ENCODE measurements at regions not wholly inside any gene's neighbourhood (a gene's known extent, or its start where the extent isn't known, plus 50 kb on each side); places are given as distances from the start of the nearest gene placed in this dataset.

DNA sequence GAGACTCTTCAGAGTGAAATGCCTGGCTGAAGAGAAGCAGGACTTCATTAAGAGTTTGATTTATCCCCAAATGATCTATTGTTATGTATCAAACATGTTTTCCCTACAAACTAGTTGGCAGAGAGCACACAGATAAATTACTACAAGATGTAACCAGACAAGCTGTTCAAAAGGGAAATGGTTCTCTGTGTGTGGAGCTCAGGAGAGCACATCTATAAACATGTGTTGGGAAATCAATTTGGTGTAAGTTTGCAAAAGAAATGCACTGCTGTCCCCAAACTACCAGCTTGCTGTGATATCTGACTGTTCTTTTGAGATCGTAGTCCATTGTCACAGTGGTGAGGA, 159.2 kb downstream of the PAH start:
- ChIA-PET CTCF (interaction anchor here (1.3 kb wide), 1 partner anchor 17 kb away, joined by 3 read pairs; no protein-coding TSS in a partner anchor), POLR2A (ENCODE audit: unreplicated experiment) (no interaction called here)
- H2AK5ac ChIP-seq (ENCODE audit: low read depth, low read length): no peak overlapping the region
- H3K23ac ChIP-seq (ENCODE audit: low read depth, low read length): no peak overlapping the region
- ATAC-seq (ENCODE audit: low read depth) (no peak), DNase-seq (no peak)
- no peak overlapping the region for H2AFZ ChIP-seq (replicated peaks; ENCODE audit: low read length, poor library complexity)
- no CpG with 5 or more reads among the region's 1 CpG for WGBS, 2 experiments (ENCODE audit: extremely low coverage in 2 of 2, insufficient read length in 1 of 2)
- no peak overlapping the region for H3K18ac ChIP-seq (ENCODE audit: low read depth, low read length)
- in situ Hi-C loops (cut with MboI; ENCODE audit: low sequenced_read_pairs): no loop called here
- no peak overlapping the region for H3K56ac ChIP-seq (ENCODE audit: extremely low read depth, insufficient read depth, low read length)
- H3K4me2 ChIP-seq (ENCODE audit: low read depth, low read length): no peak overlapping the region
- no peaks in the 10 kb centered on the region for H4K20me1 ChIP-seq (ENCODE audit: insufficient read depth, low read length)
- H3K4me1 ChIP-seq (ENCODE audit: control insufficient read depth, insufficient read depth, low read length): no peaks in the 10 kb centered on the region
- dilution Hi-C loops (cut with HindIII; ENCODE audit: low sequenced_read_pairs, unreplicated experiment): no loop called here
- no peak overlapping the region for H2BK15ac ChIP-seq (ENCODE audit: low read depth, low read length)
- H3K79me1 ChIP-seq (ENCODE audit: low read depth in 1 of 2, low read length in 2 of 2): no peaks in the 10 kb centered on the region
- H3K4ac ChIP-seq (ENCODE audit: low read depth, low read length): no peak overlapping the region
- H4K5ac ChIP-seq (ENCODE audit: low read depth, low read length): no peak overlapping the region
- TF ChIP-seq CEBPB (IDR thresholded peaks at IDR 0.05; ENCODE audit: low read depth, low read length): no peak
- TF ChIP-seq POLR2A (IDR thresholded peaks at IDR 0.05; ENCODE audit: low read depth, low read length): no peak
- no peak for TF ChIP-seq MAFK (IDR thresholded peaks at IDR 0.05; ENCODE audit: low read depth, low read length)
- TF ChIP-seq, protein P1, sequence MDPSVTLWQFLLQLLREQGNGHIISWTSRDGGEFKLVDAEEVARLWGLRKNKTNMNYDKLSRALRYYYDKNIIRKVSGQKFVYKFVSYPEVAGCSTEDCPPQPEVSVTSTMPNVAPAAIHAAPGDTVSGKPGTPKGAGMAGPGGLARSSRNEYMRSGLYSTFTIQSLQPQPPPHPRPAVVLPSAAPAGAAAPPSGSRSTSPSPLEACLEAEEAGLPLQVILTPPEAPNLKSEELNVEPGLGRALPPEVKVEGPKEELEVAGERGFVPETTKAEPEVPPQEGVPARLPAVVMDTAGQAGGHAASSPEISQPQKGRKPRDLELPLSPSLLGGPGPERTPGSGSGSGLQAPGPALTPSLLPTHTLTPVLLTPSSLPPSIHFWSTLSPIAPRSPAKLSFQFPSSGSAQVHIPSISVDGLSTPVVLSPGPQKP (IDR thresholded peaks at IDR 0.05; ENCODE audit: borderline replicate concordance, low read depth, low read length): no peak
- TF ChIP-seq BHLHE40 (IDR thresholded peaks at IDR 0.05; ENCODE audit: low read depth, low read length): no peak
- TF ChIP-seq MAZ (IDR thresholded peaks at IDR 0.05; ENCODE audit: borderline replicate concordance, low read depth, low read length): no peak
- no peak for TF ChIP-seq RFX5 (IDR thresholded peaks at IDR 0.05; ENCODE audit: low read depth, low read length)
- TF ChIP-seq, protein P2, sequence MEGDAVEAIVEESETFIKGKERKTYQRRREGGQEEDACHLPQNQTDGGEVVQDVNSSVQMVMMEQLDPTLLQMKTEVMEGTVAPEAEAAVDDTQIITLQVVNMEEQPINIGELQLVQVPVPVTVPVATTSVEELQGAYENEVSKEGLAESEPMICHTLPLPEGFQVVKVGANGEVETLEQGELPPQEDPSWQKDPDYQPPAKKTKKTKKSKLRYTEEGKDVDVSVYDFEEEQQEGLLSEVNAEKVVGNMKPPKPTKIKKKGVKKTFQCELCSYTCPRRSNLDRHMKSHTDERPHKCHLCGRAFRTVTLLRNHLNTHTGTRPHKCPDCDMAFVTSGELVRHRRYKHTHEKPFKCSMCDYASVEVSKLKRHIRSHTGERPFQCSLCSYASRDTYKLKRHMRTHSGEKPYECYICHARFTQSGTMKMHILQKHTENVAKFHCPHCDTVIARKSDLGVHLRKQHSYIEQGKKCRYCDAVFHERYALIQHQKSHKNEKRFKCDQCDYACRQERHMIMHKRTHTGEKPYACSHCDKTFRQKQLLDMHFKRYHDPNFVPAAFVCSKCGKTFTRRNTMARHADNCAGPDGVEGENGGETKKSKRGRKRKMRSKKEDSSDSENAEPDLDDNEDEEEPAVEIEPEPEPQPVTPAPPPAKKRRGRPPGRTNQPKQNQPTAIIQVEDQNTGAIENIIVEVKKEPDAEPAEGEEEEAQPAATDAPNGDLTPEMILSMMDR (conservative IDR thresholded peaks at IDR 0.05; ENCODE audit: low read depth, low read length): no peak
- TF ChIP-seq NFE2L2 (IDR thresholded peaks at IDR 0.05; ENCODE audit: low read depth, low read length): no peak
- no peak for TF ChIP-seq MXI1 (IDR thresholded peaks at IDR 0.05; ENCODE audit: borderline replicate concordance, low read depth, low read length)
- TF ChIP-seq, protein P3, sequence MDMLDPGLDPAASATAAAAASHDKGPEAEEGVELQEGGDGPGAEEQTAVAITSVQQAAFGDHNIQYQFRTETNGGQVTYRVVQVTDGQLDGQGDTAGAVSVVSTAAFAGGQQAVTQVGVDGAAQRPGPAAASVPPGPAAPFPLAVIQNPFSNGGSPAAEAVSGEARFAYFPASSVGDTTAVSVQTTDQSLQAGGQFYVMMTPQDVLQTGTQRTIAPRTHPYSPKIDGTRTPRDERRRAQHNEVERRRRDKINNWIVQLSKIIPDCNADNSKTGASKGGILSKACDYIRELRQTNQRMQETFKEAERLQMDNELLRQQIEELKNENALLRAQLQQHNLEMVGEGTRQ (IDR thresholded peaks at IDR 0.05; ENCODE audit: low read depth, low read length): no peak
- H3K9ac ChIP-seq (ENCODE audit: low read depth, low read length): no peak overlapping the region
- no peaks in the 10 kb centered on the region for H3K36me3 ChIP-seq (ENCODE audit: control insufficient read depth, insufficient read depth, low read length)
- no peak overlapping the region for H2BK120ac ChIP-seq (ENCODE audit: low read depth, low read length)
- no peaks in the 10 kb centered on the region for H3K9me1 ChIP-seq (ENCODE audit: insufficient read depth, low read length)
- no TSS peak for BruUV-seq (replicated peaks)
- no peak overlapping the region for H3K14ac ChIP-seq (replicated peaks; ENCODE audit: low read depth, low read length)
- H3K27ac ChIP-seq (ENCODE audit: insufficient read depth, low read length): no peak overlapping the region
- no peak overlapping the region for H2BK5ac ChIP-seq (ENCODE audit: low read depth, low read length, poor library complexity, severe bottlenecking)
- no peak overlapping the region for H2AK9ac ChIP-seq (replicated peaks; ENCODE audit: low read depth, low read length, poor library complexity)
- no peak overlapping the region for H4K8ac ChIP-seq (ENCODE audit: low read depth in 2 of 2, low read length in 2 of 2)
- H3K4me3 ChIP-seq (ENCODE audit: insufficient read depth, low read depth, low read length): no peak overlapping the region
- no peak overlapping the region for H4K91ac ChIP-seq (ENCODE audit: insufficient read depth, low read depth, low read length)
- no peak overlapping the region for H2BK20ac ChIP-seq (ENCODE audit: low read depth, low read length)
- H3K9me3 ChIP-seq (ENCODE audit: control insufficient read depth, insufficient read depth, low read length): no peaks in the 10 kb centered on the region
- intact Hi-C loops (cut with micrococcal nuclease): no loop called here
- H3K27me3 ChIP-seq (ENCODE audit: control insufficient read depth, insufficient read depth, low read length): no peaks in the 10 kb centered on the region
